K562 (cell line): ENCODE measurements at regions not wholly inside any gene's neighbourhood (a gene's known extent, or its start where the extent isn't known, plus 50 kb on each side); places are given as distances from the start of the nearest gene placed in this dataset.

ENCODE experiments used
- ATAC-seq: fragments of 200-7000 bp; cut with Tn5 transposase; 3 replicates; pipeline ENCODE4 v1.9.1; 2020; ENCODE audit warnings: moderate library complexity
- BruUV-seq: library from RNA; stranded (reverse); fragments of 400-500 nt; replicated peaks from 2 replicates; lab custom pipeline; 2021; lab: Mats Ljungman, UMichigan
- CTCF ChIA-PET: fragments of 300-600 bp; formaldehyde crosslinking; extraction: SDS; loops from one replicate; lab custom pipeline; 2021; ENCODE audit warnings: low intra/inter-chr PET ratio; lab: Yijun Ruan, JAX
- POLR2A ChIA-PET: fragments of 300-600, 350-650 bp; sonication (Branson Sonifier 250); formaldehyde crosslinking; extraction: SDS; loops from one replicate; lab custom pipeline; 2021; ENCODE audit warnings: antibody characterized with exemption, inconsistent platforms; lab: Yijun Ruan, JAX
- DNase-seq, 4 experiments: peaks; one replicate each; pipeline versions ENCODE4 v3.0.0 to v3.0.0-alpha.2; 2011 to 2018; ENCODE audit warnings: low spot score in 3 of 4, mixed read lengths in 3 of 4; ENCODE audit errors: extremely low read depth in 1 of 4
- FAIRE-seq: peaks from 2 replicates; lab custom pipeline; 2011; peaks lifted over from hg19 to GRCh38; lab: Jason Lieb, UNC
- H2AFZ ChIP-seq: 2 replicates; pipeline ENCODE4 v1.6.0; 2011; ENCODE audit warnings: low read depth, low read length, control low read depth, inconsistent platforms
- H3K27ac ChIP-seq: fragments of 200-600 bp; 3 replicates; pipeline ENCODE4 v1.8.0; 2011; ENCODE audit warnings: low read depth, mild to moderate bottlenecking, control low read depth, inconsistent platforms, low read length, moderate library complexity, mixed read lengths; ENCODE audit errors: extremely low read depth
- H3K27me3 ChIP-seq, 2 experiments: fragments of 300-600 bp in 1 of 2; 2 replicates in 1 of 2; 3 replicates in 1 of 2; pipeline versions ENCODE4 v1.6.0 to v1.8.0; 2011; ENCODE audit warnings: inconsistent platforms in 2 of 2, low read length in 2 of 2, mild to moderate bottlenecking in 1 of 2, mixed read lengths in 1 of 2, moderate library complexity in 1 of 2; ENCODE audit not compliant: control insufficient read depth in 2 of 2, insufficient read depth in 2 of 2
- H3K36me3 ChIP-seq: fragments of 300-600 bp; 3 replicates; pipeline ENCODE4 v1.8.0; 2011; ENCODE audit warnings: mild to moderate bottlenecking, low read length, inconsistent platforms; ENCODE audit not compliant: control insufficient read depth, insufficient read depth
- H3K4me1 ChIP-seq, 2 experiments: fragments of 200-600 bp in 1 of 2; replicated peaks in 1 of 2; 2 replicates in 1 of 2; 3 replicates in 1 of 2; pipeline versions ENCODE4 v1.5.1 to v1.8.0; 2011; ENCODE audit warnings: inconsistent platforms in 2 of 2, low read length in 2 of 2, mild to moderate bottlenecking in 1 of 2, mixed read lengths in 1 of 2, moderate library complexity in 1 of 2; ENCODE audit not compliant: control insufficient read depth in 2 of 2, insufficient read depth in 2 of 2
- H3K4me2 ChIP-seq: 2 replicates; pipeline ENCODE4 v1.6.1; 2011; ENCODE audit warnings: low read length, control low read depth, inconsistent platforms, mixed read lengths; ENCODE audit not compliant: insufficient read depth
- H3K4me3 ChIP-seq: fragments of 200-600 bp; sonication (generic), shearing (Covaris generic); 2 replicates; pipeline ENCODE4 v1.5.1; 2016; ENCODE audit warnings: control low read depth, inconsistent platforms
- H3K79me2 ChIP-seq: fragments of 200-600 bp; 3 replicates; pipeline ENCODE4 v1.8.0; 2011; ENCODE audit warnings: low read length, inconsistent platforms; ENCODE audit not compliant: control insufficient read depth, insufficient read depth
- H3K9ac ChIP-seq, 2 experiments: 2 replicates each; pipeline versions ENCODE4 v1.6.0 to v1.6.1; 2011; ENCODE audit warnings: low read depth in 2 of 2, low read length in 2 of 2, control low read depth in 1 of 2, inconsistent platforms in 1 of 2, mild to moderate bottlenecking in 1 of 2, mixed read lengths in 1 of 2; ENCODE audit not compliant: insufficient read depth in 1 of 2
- H3K9me1 ChIP-seq: one replicate; pipeline ENCODE4 v1.6.0; 2011; ENCODE audit warnings: inconsistent platforms, mild to moderate bottlenecking, low read length, moderate library complexity; ENCODE audit not compliant: control insufficient read depth, insufficient read depth
- H3K9me3 ChIP-seq: replicated peaks from 2 replicates; pipeline ENCODE4 v1.5.1; 2011; ENCODE audit warnings: low read depth, low read length, inconsistent platforms; ENCODE audit not compliant: control insufficient read depth, insufficient read depth
- H4K20me1 ChIP-seq: replicated peaks from 2 replicates; pipeline ENCODE4 v1.6.1; 2011; ENCODE audit warnings: low read length, inconsistent platforms, mixed read lengths; ENCODE audit not compliant: control insufficient read depth, insufficient read depth
- ARID1B ChIP-seq: fragments of 450-650 bp; IDR thresholded peaks from 2 replicates; pipeline ENCODE4 v1.6.1; 2016; ENCODE audit warnings: antibody characterized with exemption, mild to moderate bottlenecking, inconsistent platforms
- CAMTA2 ChIP-seq: fragments of 250-450 bp; sonication (Bioruptor Pico); conservative IDR thresholded peaks from 2 replicates; pipeline ENCODE4 v1.5.1; 2022
- ETS2 ChIP-seq: IDR thresholded peaks from 2 replicates; pipeline ENCODE4 v1.6.1; 2016; ENCODE audit warnings: borderline replicate concordance, missing genetic modification characterization, mild to moderate bottlenecking, moderate library complexity, missing compliant biosample characterization; ENCODE audit not compliant: poor library complexity, severe bottlenecking
- GATAD2A ChIP-seq: fragments of 450-650 bp; IDR thresholded peaks from 2 replicates; pipeline ENCODE4 v1.6.1; 2017
- HDAC3 ChIP-seq: fragments of 450-650 bp; IDR thresholded peaks from 2 replicates; pipeline ENCODE4 v1.6.1; 2018; ENCODE audit warnings: borderline replicate concordance, mild to moderate bottlenecking, moderate library complexity; ENCODE audit not compliant: partially characterized antibody
- PML ChIP-seq: IDR thresholded peaks from 2 replicates; pipeline ENCODE4 v1.6.1; 2012; ENCODE audit warnings: low read length, inconsistent platforms
- WHSC1 ChIP-seq: IDR thresholded peaks from one replicate; pipeline ENCODE4 v1.6.1; 2012; ENCODE audit warnings: low read length, control low read depth, inconsistent platforms
- ZBTB33 ChIP-seq: sonication (generic); formaldehyde crosslinking; IDR thresholded peaks from 2 replicates; pipeline ENCODE4 v1.8.1; 2023; ENCODE audit warnings: mild to moderate bottlenecking, missing genetic modification reagents
- ZNF12 ChIP-seq: sonication (generic); formaldehyde crosslinking; IDR thresholded peaks from 2 replicates; pipeline ENCODE4 v1.4.0; 2020; ENCODE audit warnings: mild to moderate bottlenecking, missing genetic modification reagents
- ZNF3 ChIP-seq: fragments of 250-450 bp; sonication (Bioruptor Pico); IDR thresholded peaks from 2 replicates; pipeline ENCODE4 v1.5.0; 2021; ENCODE audit warnings: mild to moderate bottlenecking, moderate library complexity
- WGBS: fragments of 100-300 bp; shearing (Covaris generic); methylation state at CpG from one replicate; pipeline ENCODE4 v1.1.6; 2016; ENCODE audit warnings: low coverage, mixed read lengths; ENCODE audit not compliant: insufficient coverage; ENCODE audit errors: missing lambda C conversion rate; 5-methylcytosine and 5-hydroxymethylcytosine counted together
- in situ Hi-C: fragments of 300-500 bp; cut with MboI; formaldehyde crosslinking; loops from 4 replicates; pipeline ENCODE4 v1.15.0; 2018; ENCODE audit warnings: inconsistent platforms, mixed read lengths
- intact Hi-C: fragments of 100-400 bp; cut with micrococcal nuclease; formaldehyde crosslinking; loops from 2 replicates; pipeline ENCODE4 v1.14.2; 2022
- TF ChIP-seq, protein P1 (sequence below): fragments of 450-650 bp; IDR thresholded peaks from 2 replicates; pipeline ENCODE4 v1.6.1; 2016; ENCODE audit warnings: antibody characterized with exemption
- TF ChIP-seq, protein P2 (sequence below): fragments of 450-650 bp; formaldehyde crosslinking; IDR thresholded peaks from 2 replicates; pipeline ENCODE4 v1.4.0; 2020; ENCODE audit warnings: mild to moderate bottlenecking, moderate library complexity
- TF ChIP-seq, protein P3 (sequence below): sonication (generic); formaldehyde crosslinking; IDR thresholded peaks from 2 replicates; pipeline ENCODE4 v1.9.0; 2022; ENCODE audit warnings: mild to moderate bottlenecking, missing genetic modification reagents
- TF ChIP-seq, protein P4 (sequence below): fragments of 450-650 bp; formaldehyde crosslinking; IDR thresholded peaks from 2 replicates; pipeline ENCODE4 v1.4.0; 2022; ENCODE audit warnings: missing genetic modification characterization

DNA sequence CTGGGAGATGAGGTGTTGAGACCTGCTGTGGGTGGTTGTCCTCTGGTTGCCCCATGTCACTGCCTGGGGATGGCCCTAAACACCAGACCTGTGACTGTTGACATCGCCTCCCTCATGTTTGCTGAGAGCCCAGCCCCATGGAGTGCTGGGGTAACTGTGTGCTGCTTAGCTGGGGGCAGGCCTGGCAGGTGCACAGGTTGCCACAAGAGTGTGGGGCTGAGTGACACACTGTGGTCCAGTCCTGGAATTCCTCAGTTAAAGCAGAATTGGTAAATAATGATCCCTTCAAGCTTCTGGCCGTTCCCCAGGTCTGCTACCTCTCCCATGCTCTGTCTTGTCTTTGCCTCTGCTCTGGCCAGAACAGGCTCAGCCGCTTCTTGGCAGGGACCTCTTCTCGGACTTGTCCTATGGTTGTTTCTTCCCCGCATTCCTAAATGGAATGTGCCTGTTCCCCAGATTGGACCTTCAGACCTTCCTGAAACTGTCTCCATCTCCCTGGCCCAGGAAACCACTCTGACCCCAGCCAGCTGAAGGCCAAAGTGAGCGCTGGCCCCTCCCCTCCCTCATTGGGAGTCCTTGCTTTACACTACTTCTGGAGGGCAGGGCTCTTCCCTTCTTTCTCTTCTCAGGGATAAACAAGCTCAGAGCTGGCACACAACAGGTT, 61.2 kb upstream of the PITX1 start:
- H3K4me3 ChIP-seq = no peak overlapping the region
- H3K9me3 ChIP-seq = no peaks in the 10 kb centered on the region
- H3K36me3 ChIP-seq = no peaks in the 10 kb centered on the region
- H2AFZ ChIP-seq = no peak overlapping the region
- no peaks in the 10 kb centered on the region for H3K9me1 ChIP-seq
- intact Hi-C loops (loop anchor here (5.0 kb wide), 1 partner anchor 63 kb away; the partner anchor contains the start of gene PITX1), in situ Hi-C loops (no loop called here)
- BruUV-seq = no TSS peak
- ATAC-seq = no peak; the same call in 2 of the 3 replicates
- H3K27ac ChIP-seq = no peak overlapping the region
- H3K9ac ChIP-seq = peak overlapping the region in 1 of 2 experiments; percentile 18; a peak in 1 of 4 replicates
- ChIA-PET POLR2A (interaction anchor here (0.7 to 1.4 kb wide), 3 partner anchors 9 to 41 kb away, joined by 3 to 6 read pairs (median 4); no protein-coding TSS in a partner anchor), CTCF (no interaction called here)
- H3K4me1 ChIP-seq = peaks cover 8 to 16% of the 10 kb centered on the region in 2 experiments; a peak in 3 of 5 replicates
- H3K27me3 ChIP-seq = no peaks in the 10 kb centered on the region
- WGBS = 62% methylated on average over 6 of the region's 6 CpGs
- no peaks in the 10 kb centered on the region for H4K20me1 ChIP-seq
- no peaks in the 10 kb centered on the region for H3K79me2 ChIP-seq
- no peak for DNase-seq
- no peak overlapping the region for H3K4me2 ChIP-seq
- no peak for FAIRE-seq
- TF ChIP-seq, protein P1, sequence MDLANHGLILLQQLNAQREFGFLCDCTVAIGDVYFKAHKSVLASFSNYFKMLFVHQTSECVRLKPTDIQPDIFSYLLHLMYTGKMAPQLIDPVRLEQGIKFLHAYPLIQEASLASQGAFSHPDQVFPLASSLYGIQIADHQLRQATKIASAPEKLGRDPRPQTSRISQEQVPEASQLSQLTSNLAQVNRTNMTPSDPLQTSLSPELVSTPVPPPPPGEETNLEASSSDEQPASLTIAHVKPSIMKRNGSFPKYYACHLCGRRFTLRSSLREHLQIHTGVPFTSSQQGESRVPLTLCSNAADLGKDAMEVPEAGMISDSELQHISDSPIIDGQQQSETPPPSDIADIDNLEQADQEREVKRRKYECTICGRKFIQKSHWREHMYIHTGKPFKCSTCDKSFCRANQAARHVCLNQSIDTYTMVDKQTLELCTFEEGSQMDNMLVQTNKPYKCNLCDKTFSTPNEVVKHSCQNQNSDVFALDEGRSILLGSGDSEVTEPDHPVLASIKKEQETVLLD = no peak
- TF ChIP-seq, protein P2, sequence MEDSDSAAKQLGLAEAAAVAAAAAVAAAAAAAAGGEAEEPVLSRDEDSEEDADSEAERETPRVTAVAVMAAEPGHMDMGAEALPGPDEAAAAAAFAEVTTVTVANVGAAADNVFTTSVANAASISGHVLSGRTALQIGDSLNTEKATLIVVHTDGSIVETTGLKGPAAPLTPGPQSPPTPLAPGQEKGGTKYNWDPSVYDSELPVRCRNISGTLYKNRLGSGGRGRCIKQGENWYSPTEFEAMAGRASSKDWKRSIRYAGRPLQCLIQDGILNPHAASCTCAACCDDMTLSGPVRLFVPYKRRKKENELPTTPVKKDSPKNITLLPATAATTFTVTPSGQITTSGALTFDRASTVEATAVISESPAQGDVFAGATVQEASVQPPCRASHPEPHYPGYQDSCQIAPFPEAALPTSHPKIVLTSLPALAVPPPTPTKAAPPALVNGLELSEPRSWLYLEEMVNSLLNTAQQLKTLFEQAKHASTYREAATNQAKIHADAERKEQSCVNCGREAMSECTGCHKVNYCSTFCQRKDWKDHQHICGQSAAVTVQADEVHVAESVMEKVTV (CRISPR knock-in tag) = no peak
- no peak for TF ChIP-seq ETS2 (tag)
- TF ChIP-seq, protein P3, sequence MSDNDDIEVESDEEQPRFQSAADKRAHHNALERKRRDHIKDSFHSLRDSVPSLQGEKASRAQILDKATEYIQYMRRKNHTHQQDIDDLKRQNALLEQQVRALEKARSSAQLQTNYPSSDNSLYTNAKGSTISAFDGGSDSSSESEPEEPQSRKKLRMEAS (CRISPR knock-in tag) = no peak
- no peak for TF ChIP-seq WHSC1
- no peak for TF ChIP-seq ZBTB33 (CRISPR knock-in tag)
- TF ChIP-seq ZNF12 (CRISPR knock-in tag) = no peak
- no peak for TF ChIP-seq GATAD2A
- TF ChIP-seq, protein P4, sequence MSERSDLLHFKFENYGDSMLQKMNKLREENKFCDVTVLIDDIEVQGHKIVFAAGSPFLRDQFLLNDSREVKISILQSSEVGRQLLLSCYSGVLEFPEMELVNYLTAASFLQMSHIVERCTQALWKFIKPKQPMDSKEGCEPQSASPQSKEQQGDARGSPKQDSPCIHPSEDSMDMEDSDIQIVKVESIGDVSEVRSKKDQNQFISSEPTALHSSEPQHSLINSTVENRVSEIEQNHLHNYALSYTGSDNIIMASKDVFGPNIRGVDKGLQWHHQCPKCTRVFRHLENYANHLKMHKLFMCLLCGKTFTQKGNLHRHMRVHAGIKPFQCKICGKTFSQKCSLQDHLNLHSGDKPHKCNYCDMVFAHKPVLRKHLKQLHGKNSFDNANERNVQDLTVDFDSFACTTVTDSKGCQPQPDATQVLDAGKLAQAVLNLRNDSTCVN (CRISPR knock-in tag) = no peak
- no peak for TF ChIP-seq PML
- TF ChIP-seq ARID1B = no peak
- no peak for TF ChIP-seq CAMTA2 (CRISPR knock-in tag)
- no peak for TF ChIP-seq HDAC3
- no peak for TF ChIP-seq ZNF3
